ENCODE measurements at regions not wholly inside any gene's neighbourhood (a gene's known extent, or its start where the extent isn't known, plus 50 kb on each side); places are given as distances from the start of the nearest gene placed in this dataset.

DNA sequence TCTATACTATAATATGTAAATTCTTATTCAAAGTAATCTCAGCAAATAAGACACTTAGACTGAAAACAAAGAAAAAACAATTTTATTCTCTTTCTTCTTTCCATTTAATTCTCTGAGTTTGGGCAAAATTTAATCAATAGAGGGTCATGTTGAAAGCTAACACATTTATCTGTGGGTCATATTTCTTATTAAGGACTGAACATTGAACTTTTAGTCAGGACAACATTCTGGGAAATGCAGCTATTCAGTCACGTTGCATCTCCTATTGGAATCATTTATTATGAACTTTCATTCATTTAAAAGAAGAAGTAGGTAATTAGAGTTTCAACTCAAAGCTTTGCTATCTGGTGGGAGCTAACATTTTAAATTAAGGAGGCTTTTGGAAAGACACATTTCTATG is 372.5 kb downstream of the MAN2A1 start:
- H3K9ac ChIP-seq (ENCODE audit: low read depth, low read length): no peak overlapping the region
- no peak overlapping the region for H3K4me2 ChIP-seq (ENCODE audit: low read depth, low read length)
- H3K14ac ChIP-seq (replicated peaks; ENCODE audit: low read depth, low read length): no peak overlapping the region
- no peaks in the 10 kb centered on the region for H3K9me1 ChIP-seq (ENCODE audit: insufficient read depth, low read length)
- no peak overlapping the region for H3K18ac ChIP-seq (ENCODE audit: low read depth, low read length)
- H3K79me1 ChIP-seq (ENCODE audit: low read depth in 1 of 2, low read length in 2 of 2): no peaks in the 10 kb centered on the region
- intact Hi-C loops (cut with micrococcal nuclease): no loop called here
- no peaks in the 10 kb centered on the region for H3K9me3 ChIP-seq (ENCODE audit: control insufficient read depth, insufficient read depth, low read length)
- H2AK9ac ChIP-seq (replicated peaks; ENCODE audit: low read depth, low read length, poor library complexity): no peak overlapping the region
- H3K23ac ChIP-seq (ENCODE audit: low read depth, low read length): no peak overlapping the region
- H3K27ac ChIP-seq (ENCODE audit: insufficient read depth, low read length): no peak overlapping the region
- no peak overlapping the region for H3K56ac ChIP-seq (ENCODE audit: extremely low read depth, insufficient read depth, low read length)
- dilution Hi-C loops (cut with HindIII; ENCODE audit: low sequenced_read_pairs, unreplicated experiment): no loop called here
- no peaks in the 10 kb centered on the region for H4K20me1 ChIP-seq (ENCODE audit: insufficient read depth, low read length)
- no peak overlapping the region for H2BK5ac ChIP-seq (ENCODE audit: low read depth, low read length, poor library complexity, severe bottlenecking)
- no peak overlapping the region for H4K91ac ChIP-seq (ENCODE audit: insufficient read depth, low read depth, low read length)
- H3K4me3 ChIP-seq (ENCODE audit: insufficient read depth, low read depth, low read length): no peak overlapping the region
- ATAC-seq (ENCODE audit: low read depth) (no peak), DNase-seq (no peak)
- H4K8ac ChIP-seq (ENCODE audit: low read depth in 2 of 2, low read length in 2 of 2): no peak overlapping the region
- H3K36me3 ChIP-seq (ENCODE audit: control insufficient read depth, insufficient read depth, low read length): no peaks in the 10 kb centered on the region
- no peak for TF ChIP-seq SMC3 (IDR thresholded peaks at IDR 0.05; ENCODE audit: low read depth, low read length)
- no peak for TF ChIP-seq MAZ (IDR thresholded peaks at IDR 0.05; ENCODE audit: borderline replicate concordance, low read depth, low read length)
- TF ChIP-seq CHD1 (IDR thresholded peaks at IDR 0.05; ENCODE audit: low read depth, low read length): no peak
- TF ChIP-seq RAD21 (IDR thresholded peaks at IDR 0.05; ENCODE audit: low read length): no peak
- no peak for TF ChIP-seq FOS (IDR thresholded peaks at IDR 0.05; ENCODE audit: low read depth, low read length)
- TF ChIP-seq, protein P1, sequence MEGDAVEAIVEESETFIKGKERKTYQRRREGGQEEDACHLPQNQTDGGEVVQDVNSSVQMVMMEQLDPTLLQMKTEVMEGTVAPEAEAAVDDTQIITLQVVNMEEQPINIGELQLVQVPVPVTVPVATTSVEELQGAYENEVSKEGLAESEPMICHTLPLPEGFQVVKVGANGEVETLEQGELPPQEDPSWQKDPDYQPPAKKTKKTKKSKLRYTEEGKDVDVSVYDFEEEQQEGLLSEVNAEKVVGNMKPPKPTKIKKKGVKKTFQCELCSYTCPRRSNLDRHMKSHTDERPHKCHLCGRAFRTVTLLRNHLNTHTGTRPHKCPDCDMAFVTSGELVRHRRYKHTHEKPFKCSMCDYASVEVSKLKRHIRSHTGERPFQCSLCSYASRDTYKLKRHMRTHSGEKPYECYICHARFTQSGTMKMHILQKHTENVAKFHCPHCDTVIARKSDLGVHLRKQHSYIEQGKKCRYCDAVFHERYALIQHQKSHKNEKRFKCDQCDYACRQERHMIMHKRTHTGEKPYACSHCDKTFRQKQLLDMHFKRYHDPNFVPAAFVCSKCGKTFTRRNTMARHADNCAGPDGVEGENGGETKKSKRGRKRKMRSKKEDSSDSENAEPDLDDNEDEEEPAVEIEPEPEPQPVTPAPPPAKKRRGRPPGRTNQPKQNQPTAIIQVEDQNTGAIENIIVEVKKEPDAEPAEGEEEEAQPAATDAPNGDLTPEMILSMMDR (conservative IDR thresholded peaks at IDR 0.05; ENCODE audit: low read depth, low read length): no peak
- TF ChIP-seq, protein P2, sequence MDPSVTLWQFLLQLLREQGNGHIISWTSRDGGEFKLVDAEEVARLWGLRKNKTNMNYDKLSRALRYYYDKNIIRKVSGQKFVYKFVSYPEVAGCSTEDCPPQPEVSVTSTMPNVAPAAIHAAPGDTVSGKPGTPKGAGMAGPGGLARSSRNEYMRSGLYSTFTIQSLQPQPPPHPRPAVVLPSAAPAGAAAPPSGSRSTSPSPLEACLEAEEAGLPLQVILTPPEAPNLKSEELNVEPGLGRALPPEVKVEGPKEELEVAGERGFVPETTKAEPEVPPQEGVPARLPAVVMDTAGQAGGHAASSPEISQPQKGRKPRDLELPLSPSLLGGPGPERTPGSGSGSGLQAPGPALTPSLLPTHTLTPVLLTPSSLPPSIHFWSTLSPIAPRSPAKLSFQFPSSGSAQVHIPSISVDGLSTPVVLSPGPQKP (IDR thresholded peaks at IDR 0.05; ENCODE audit: borderline replicate concordance, low read depth, low read length): no peak
- TF ChIP-seq BHLHE40 (IDR thresholded peaks at IDR 0.05; ENCODE audit: low read depth, low read length): no peak
- TF ChIP-seq CEBPB (IDR thresholded peaks at IDR 0.05; ENCODE audit: low read depth, low read length): no peak
- TF ChIP-seq, protein P3, sequence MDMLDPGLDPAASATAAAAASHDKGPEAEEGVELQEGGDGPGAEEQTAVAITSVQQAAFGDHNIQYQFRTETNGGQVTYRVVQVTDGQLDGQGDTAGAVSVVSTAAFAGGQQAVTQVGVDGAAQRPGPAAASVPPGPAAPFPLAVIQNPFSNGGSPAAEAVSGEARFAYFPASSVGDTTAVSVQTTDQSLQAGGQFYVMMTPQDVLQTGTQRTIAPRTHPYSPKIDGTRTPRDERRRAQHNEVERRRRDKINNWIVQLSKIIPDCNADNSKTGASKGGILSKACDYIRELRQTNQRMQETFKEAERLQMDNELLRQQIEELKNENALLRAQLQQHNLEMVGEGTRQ (IDR thresholded peaks at IDR 0.05; ENCODE audit: low read depth, low read length): no peak
- no peak for TF ChIP-seq RFX5 (IDR thresholded peaks at IDR 0.05; ENCODE audit: low read depth, low read length)
- no peak for TF ChIP-seq MXI1 (IDR thresholded peaks at IDR 0.05; ENCODE audit: borderline replicate concordance, low read depth, low read length)
- TF ChIP-seq NFE2L2 (IDR thresholded peaks at IDR 0.05; ENCODE audit: low read depth, low read length): no peak
- TF ChIP-seq POLR2A (IDR thresholded peaks at IDR 0.05; ENCODE audit: low read depth, low read length): no peak
- TF ChIP-seq RCOR1 (IDR thresholded peaks at IDR 0.05; ENCODE audit: insufficient replicate concordance, low read length): no peak
- TF ChIP-seq MAFK (IDR thresholded peaks at IDR 0.05; ENCODE audit: low read depth, low read length): no peak
- H3K27me3 ChIP-seq (ENCODE audit: control insufficient read depth, insufficient read depth, low read length): no peaks in the 10 kb centered on the region
- WGBS, 2 experiments (ENCODE audit: extremely low coverage in 2 of 2, insufficient read length in 1 of 2): no CpG with 5 or more reads among the region's 1 CpG
- H2BK15ac ChIP-seq (ENCODE audit: low read depth, low read length): no peak overlapping the region
- ChIA-PET CTCF (no interaction called here), POLR2A (ENCODE audit: unreplicated experiment) (no interaction called here)
- no peak overlapping the region for H4K5ac ChIP-seq (ENCODE audit: low read depth, low read length)
- H2BK20ac ChIP-seq (ENCODE audit: low read depth, low read length): no peak overlapping the region
- in situ Hi-C loops (cut with MboI; ENCODE audit: low sequenced_read_pairs): no loop called here
- BruUV-seq (replicated peaks): no TSS peak
- no peak overlapping the region for H2BK120ac ChIP-seq (ENCODE audit: low read depth, low read length)
- H2AFZ ChIP-seq (replicated peaks; ENCODE audit: low read length, poor library complexity): no peak overlapping the region
- no peak overlapping the region for H3K4ac ChIP-seq (ENCODE audit: low read depth, low read length)
- H3K4me1 ChIP-seq (ENCODE audit: control insufficient read depth, insufficient read depth, low read length): no peaks in the 10 kb centered on the region
- no peak overlapping the region for H2AK5ac ChIP-seq (ENCODE audit: low read depth, low read length)

Measured in IMR-90 (cell line).